Activated CD8-positive, alpha-beta T cell treated with anti-CD3 and anti-CD28 coated beads for 36 hours (primary cell): ENCODE measurements at regions not wholly inside any gene's neighbourhood (a gene's known extent, or its start where the extent isn't known, plus 50 kb on each side); places are given as distances from the start of the nearest gene placed in this dataset.

Experiments used
- ATAC-seq: fragments of 200-7000 bp; cut with Tn5 transposase; one replicate; pipeline ENCODE4 v1.10.0; 2021; ENCODE audit warnings: mild to moderate bottlenecking, moderate library complexity
- CTCF ChIA-PET: fragments of 350-600 bp; sonication (Branson Sonifier 250); formaldehyde crosslinking; loops from one replicate; lab custom pipeline; 2021; ENCODE audit warnings: antibody characterized with exemption; lab: Charles Lee
- POLR2A ChIA-PET: fragments of 350-600 bp; sonication (Branson Sonifier 250); formaldehyde crosslinking; loops from one replicate; lab custom pipeline; 2021; ENCODE audit warnings: antibody characterized with exemption; lab: Charles Lee
- DNase-seq: peaks from one replicate; pipeline ENCODE4 v3.0.0-alpha.2; 2020
- H3K27ac Mint-ChIP-seq: one replicate; pipeline ENCODE4 v1.8.0; 2021; ENCODE audit warnings: mild to moderate bottlenecking, mixed read lengths
- H3K27me3 Mint-ChIP-seq: one replicate; pipeline ENCODE4 v1.8.0; 2021; ENCODE audit warnings: mixed read lengths
- H3K36me3 Mint-ChIP-seq: one replicate; pipeline ENCODE4 v1.8.0; 2021; ENCODE audit warnings: low read depth, mixed read lengths
- H3K4me1 Mint-ChIP-seq: one replicate; pipeline ENCODE4 v1.8.0; 2021; ENCODE audit warnings: low read depth, mixed read lengths
- H3K4me3 Mint-ChIP-seq: one replicate; pipeline ENCODE4 v1.8.0; 2021; ENCODE audit warnings: mild to moderate bottlenecking, moderate library complexity, mixed read lengths
- H3K9me3 Mint-ChIP-seq: one replicate; pipeline ENCODE4 v1.8.0; 2021; ENCODE audit warnings: mixed read lengths
- CTCF ChIP-seq: fragments of 200-600 bp; IDR thresholded peaks from one replicate; pipeline ENCODE4 v1.8.0; 2022; ENCODE audit warnings: antibody characterized with exemption, mild to moderate bottlenecking
- intact Hi-C: fragments of 100-400 bp; cut with micrococcal nuclease; formaldehyde crosslinking; loops from one replicate; pipeline ENCODE4 v1.10.0; 2022

GRCh38 chr9:13898957-13899356 lies 415.0 kb downstream of the NFIB start:
- Mint-ChIP-seq H3K36me3 (no peaks in the 10 kb centered on the region), H3K9me3 (peaks cover 1% of the 10 kb centered on the region), H3K4me1 (no peaks in the 10 kb centered on the region), H3K27ac (no peak overlapping the region), H3K4me3 (no peak overlapping the region), H3K27me3 (no peaks in the 10 kb centered on the region)
- ATAC-seq (no peak), DNase-seq (no peak)
- POLR2A ChIA-PET, result no interaction called here
- no peak for TF ChIP-seq CTCF
- CTCF ChIA-PET, result no interaction called here
- intact Hi-C loops, result no loop called here

- H3K9me3 Mint-ChIP-seq, result peaks cover 1% of the 10 kb centered on the region
- ATAC-seq (no peak), DNase-seq (no peak)
- no peaks in the 10 kb centered on the region for H3K4me1 Mint-ChIP-seq
- ChIA-PET POLR2A (no interaction called here), CTCF (no interaction called here)
- intact Hi-C loops, result no loop called here
- no peak overlapping the region for H3K27ac Mint-ChIP-seq
- no peaks in the 10 kb centered on the region for H3K36me3 Mint-ChIP-seq
- no peak for TF ChIP-seq CTCF
- H3K27me3 Mint-ChIP-seq, result no peaks in the 10 kb centered on the region
- H3K4me3 Mint-ChIP-seq, result no peak overlapping the region
These were observed 416.8 kb downstream of the NFIB start for GRCh38 chr9:13896922-13897835.

- ChIA-PET CTCF (no interaction called here), POLR2A (no interaction called here)
- no peak for DNase-seq
- intact Hi-C loops, result no loop called here
- Mint-ChIP-seq H3K4me3 (no peak overlapping the region), H3K4me1 (no peaks in the 10 kb centered on the region), H3K9me3 (peaks cover 5% of the 10 kb centered on the region), H3K27ac (no peak overlapping the region), H3K36me3 (no peaks in the 10 kb centered on the region), H3K27me3 (no peaks in the 10 kb centered on the region)
- ATAC-seq, result no peak
- no peak for TF ChIP-seq CTCF
These were observed 417.9 kb downstream of the NFIB start for GRCh38 chr9:13896047-13896446.

- Mint-ChIP-seq H3K4me3 (no peak overlapping the region), H3K4me1 (no peaks in the 10 kb centered on the region), H3K27me3 (no peaks in the 10 kb centered on the region), H3K9me3 (peaks cover 23% of the 10 kb centered on the region), H3K36me3 (no peaks in the 10 kb centered on the region), H3K27ac (no peak overlapping the region)
- ATAC-seq (no peak), DNase-seq (no peak)
- CTCF ChIA-PET, result no interaction called here
- POLR2A ChIA-PET, result no interaction called here
- intact Hi-C loops, result no loop called here
- TF ChIP-seq CTCF, result no peak
These were observed 428.7 kb downstream of the NFIB start for GRCh38 chr9:13885258-13885657.

GRCh38 chr9:13879981-13880380 lies 434.0 kb downstream of the NFIB start:
- H3K9me3 Mint-ChIP-seq, result peaks cover 17% of the 10 kb centered on the region
- H3K4me3 Mint-ChIP-seq, result no peak overlapping the region
- no peaks in the 10 kb centered on the region for H3K4me1 Mint-ChIP-seq
- no peaks in the 10 kb centered on the region for H3K27me3 Mint-ChIP-seq
- ChIA-PET CTCF (no interaction called here), POLR2A (no interaction called here)
- H3K36me3 Mint-ChIP-seq, result no peaks in the 10 kb centered on the region
- no peak for ATAC-seq
- no peak for DNase-seq
- intact Hi-C loops, result no loop called here
- no peak overlapping the region for H3K27ac Mint-ChIP-seq
- TF ChIP-seq CTCF, result no peak
